Coronary artery (tissue), 2 donors: ENCODE measurements at regions not wholly inside any gene's neighbourhood (a gene's known extent, or its start where the extent isn't known, plus 50 kb on each side); places are given as distances from the start of the nearest gene placed in this dataset.

Source experiments
- DNase-seq: peaks from one replicate; pipeline ENCODE4 v3.0.0-alpha.2; 2017; ENCODE audit warnings: low spot score
- H3K27ac ChIP-seq, 2 donors: fragments of 200-600 bp; sonication (generic); one replicate each; pipeline ENCODE4 v1.5.1; 2016 to 2019
- H3K4me3 ChIP-seq: fragments of 200-600 bp; sonication (generic); 2 replicates; pipeline ENCODE4 v1.5.1; 2016; ENCODE audit warnings: mild to moderate bottlenecking, moderate library complexity
- TF ChIP-seq, protein P1 (sequence below): fragments of 200-600 bp; sonication (generic); IDR thresholded peaks from one replicate; pipeline ENCODE4 v1.5.1; 2019; ENCODE audit warnings: antibody characterized with exemption

DNA sequence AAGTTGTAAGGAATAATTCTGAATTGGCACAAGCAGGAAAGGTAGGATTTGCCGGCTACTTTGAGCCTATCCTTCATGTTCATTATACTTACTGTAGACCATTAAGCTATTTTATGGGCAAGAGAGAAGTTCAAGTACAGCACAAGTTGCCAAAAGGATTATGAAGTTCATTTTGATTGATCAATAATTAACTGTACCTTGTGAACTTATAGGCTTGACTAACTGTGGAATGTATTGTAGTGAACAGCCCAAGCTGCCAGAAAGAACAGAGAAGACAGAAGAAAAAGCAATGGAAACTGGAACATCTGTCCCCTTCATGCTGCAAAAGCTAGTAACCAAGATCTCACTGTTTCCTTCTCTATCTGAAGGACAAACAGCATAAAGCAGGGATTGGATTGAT, 810.1 kb upstream of the ZEB2 start:
- TF ChIP-seq, protein P1, sequence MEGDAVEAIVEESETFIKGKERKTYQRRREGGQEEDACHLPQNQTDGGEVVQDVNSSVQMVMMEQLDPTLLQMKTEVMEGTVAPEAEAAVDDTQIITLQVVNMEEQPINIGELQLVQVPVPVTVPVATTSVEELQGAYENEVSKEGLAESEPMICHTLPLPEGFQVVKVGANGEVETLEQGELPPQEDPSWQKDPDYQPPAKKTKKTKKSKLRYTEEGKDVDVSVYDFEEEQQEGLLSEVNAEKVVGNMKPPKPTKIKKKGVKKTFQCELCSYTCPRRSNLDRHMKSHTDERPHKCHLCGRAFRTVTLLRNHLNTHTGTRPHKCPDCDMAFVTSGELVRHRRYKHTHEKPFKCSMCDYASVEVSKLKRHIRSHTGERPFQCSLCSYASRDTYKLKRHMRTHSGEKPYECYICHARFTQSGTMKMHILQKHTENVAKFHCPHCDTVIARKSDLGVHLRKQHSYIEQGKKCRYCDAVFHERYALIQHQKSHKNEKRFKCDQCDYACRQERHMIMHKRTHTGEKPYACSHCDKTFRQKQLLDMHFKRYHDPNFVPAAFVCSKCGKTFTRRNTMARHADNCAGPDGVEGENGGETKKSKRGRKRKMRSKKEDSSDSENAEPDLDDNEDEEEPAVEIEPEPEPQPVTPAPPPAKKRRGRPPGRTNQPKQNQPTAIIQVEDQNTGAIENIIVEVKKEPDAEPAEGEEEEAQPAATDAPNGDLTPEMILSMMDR = no peak
- no peak for DNase-seq
- Histone ChIP-seq H3K27ac (no peak overlapping the region), H3K4me3 (no peak overlapping the region)

DNA sequence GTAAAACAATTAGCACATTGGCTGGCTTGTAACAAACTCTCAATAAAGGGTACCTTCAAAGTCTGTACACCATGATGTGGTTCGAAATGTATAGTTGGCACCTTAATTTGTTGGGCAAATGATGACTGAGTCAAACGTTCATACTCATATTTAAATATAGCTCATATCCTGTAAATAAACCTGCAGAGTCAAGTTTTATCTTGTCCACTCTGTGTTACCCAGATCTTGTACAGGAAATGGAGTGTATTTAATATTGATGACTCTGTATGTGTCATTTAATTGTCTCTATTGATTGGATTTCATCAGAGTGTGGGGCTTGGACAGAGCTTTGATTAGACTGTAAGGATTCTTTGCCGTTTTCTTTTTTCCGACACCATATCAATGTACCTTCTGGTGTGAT, 805.6 kb upstream of the ZEB2 start:
- Histone ChIP-seq H3K4me3 (no peak overlapping the region), H3K27ac (no peak overlapping the region)
- no peak for DNase-seq
- TF ChIP-seq, protein P1 = no peak

DNA sequence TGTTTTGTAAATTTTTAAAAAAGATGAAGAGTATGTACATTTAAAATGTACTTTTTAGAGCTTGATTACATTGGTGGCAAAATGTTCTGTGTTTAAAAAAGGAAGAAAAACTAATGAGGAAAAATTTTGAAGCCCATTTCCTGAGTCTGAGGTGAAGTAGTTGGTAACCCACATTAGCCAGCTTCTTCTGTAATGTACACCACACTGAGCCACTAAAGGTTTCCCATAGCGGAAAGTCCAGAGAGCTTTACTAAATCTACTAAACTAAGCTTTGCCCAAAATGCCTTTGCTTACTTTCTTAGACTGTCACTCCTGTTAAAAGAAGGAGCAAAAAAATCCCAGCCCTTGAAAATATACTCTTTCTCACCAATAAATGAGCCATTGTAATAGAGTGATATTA, 804.8 kb upstream of the ZEB2 start:
- no peak for DNase-seq
- TF ChIP-seq, protein P1 = no peak
- no peak overlapping the region for H3K4me3 ChIP-seq

DNA sequence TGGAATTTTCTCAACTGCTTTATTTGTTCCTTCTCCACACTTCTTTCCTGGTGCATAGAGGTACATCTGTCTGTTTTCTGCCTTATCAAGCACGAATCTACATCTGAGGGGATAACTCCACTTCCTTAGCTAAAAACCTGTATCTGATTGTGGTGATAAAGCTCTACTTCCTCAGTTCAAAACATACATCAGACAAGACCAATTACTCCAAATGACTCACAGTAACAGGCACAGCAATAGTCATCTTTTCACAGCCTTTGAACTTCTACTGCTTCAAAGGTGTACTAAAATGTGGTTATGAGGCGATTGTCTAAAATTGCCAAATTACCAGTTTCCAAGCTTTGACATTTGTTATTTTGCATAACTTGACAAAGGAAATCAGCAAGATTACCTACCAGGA, 803.6 kb upstream of the ZEB2 start:
- Histone ChIP-seq H3K4me3 (no peak overlapping the region), H3K27ac (no peak overlapping the region)
- TF ChIP-seq, protein P1 = no peak
- DNase-seq = no peak

More for the DNA sequence above, 804.8 kb upstream of the ZEB2 start:
- no peak overlapping the region for H3K27ac ChIP-seq

DNA sequence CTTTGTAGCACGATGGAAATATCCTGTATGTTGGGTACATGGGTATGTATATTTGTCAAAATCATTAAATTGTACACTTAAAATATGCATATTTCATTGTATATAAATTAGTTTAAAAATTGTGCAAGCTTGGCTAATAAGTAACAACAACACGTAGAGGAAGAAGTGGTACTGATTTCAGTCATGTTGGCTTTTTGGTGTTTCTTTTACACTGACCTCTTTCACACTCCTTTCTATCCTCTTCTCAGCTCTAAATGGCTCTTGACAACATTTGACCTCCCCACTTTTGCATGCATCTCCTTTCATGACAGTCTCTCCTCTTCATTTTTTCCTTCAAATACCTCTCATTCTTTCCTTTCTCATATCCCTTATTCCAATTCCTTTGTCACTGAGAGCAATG, 801.4 kb upstream of the ZEB2 start:
- no peak overlapping the region for H3K4me3 ChIP-seq
- TF ChIP-seq, protein P1 = no peak
- no peak for DNase-seq
- no peak overlapping the region for H3K27ac ChIP-seq

DNA sequence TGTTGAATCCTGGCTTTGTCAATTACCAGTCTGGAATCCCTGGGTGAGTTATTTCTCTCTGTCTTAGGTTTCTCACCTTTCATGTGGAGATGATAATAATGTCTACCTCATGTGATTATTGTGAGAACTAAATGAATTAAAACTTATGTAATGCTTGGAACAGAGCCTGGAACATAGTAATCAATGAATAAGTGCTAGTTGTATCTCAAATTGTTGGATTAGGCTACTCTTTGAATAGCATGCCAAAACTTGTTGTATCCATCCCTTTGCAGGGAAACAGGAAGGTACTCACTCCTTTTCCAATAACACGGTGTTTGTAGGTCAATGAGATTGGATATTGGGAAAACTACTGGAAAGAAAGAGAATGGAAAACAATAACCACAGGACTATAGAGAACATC, 796.6 kb upstream of the ZEB2 start:
- TF ChIP-seq, protein P1 = no peak
- H3K27ac ChIP-seq = no peak overlapping the region
- H3K4me3 ChIP-seq = no peak overlapping the region
- DNase-seq = no peak

DNA sequence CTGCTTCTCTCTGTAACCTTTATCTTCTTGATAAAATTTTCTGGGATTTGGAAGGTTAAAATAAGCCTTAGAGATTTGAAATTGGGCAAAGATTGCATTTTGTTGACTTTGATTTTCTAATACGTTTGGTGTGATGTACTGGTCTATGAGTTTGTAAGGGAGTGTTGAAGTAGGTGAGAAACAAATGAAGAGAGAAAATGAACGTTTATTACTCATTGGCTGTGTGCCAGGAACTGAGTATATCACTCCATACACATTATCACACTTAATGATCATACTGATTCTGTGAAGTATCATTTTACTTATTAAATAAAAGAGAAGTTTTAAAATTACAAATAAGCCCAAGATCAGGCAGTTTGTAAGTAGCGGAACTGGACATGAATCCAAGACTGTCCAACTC, 795.1 kb upstream of the ZEB2 start:
- TF ChIP-seq, protein P1 = no peak
- no peak overlapping the region for H3K4me3 ChIP-seq
- no peak for DNase-seq
- H3K27ac ChIP-seq = no peak overlapping the region
